CD8-positive, alpha-beta memory T cell (primary cell): ENCODE measurements at regions not wholly inside any gene's neighbourhood (a gene's known extent, or its start where the extent isn't known, plus 50 kb on each side); places are given as distances from the start of the nearest gene placed in this dataset.
"Not testable (repeated sequence)": the region's sequence is repeated elsewhere in the genome, so short reads cannot be mapped to it uniquely, and the experiment has no call there.

Experiments
- CTCF ChIA-PET: fragments of 350-600 bp; sonication (Branson Sonifier 250); formaldehyde crosslinking; loops from one replicate; lab custom pipeline; 2021; ENCODE audit warnings: antibody characterized with exemption; lab: Charles Lee
- POLR2A ChIA-PET: fragments of 350-600 bp; sonication (Branson Sonifier 250); formaldehyde crosslinking; loops from one replicate; lab custom pipeline; 2021; ENCODE audit warnings: antibody characterized with exemption; lab: Charles Lee
- DNase-seq, 5 donors: peaks; one replicate each; pipeline versions ENCODE4 v3.0.0 to v3.0.0-alpha.2; 2020 to 2022; ENCODE audit warnings: mixed read lengths in 1 of 5
- H3K27ac ChIP-seq: one replicate; pipeline ENCODE4 v1.7.0; 2013; ENCODE audit warnings: low read depth, mild to moderate bottlenecking, low read length, moderate library complexity
- H3K27me3 ChIP-seq: 2 replicates; pipeline ENCODE4 v1.7.0; 2013; ENCODE audit warnings: low read length, mild to moderate bottlenecking; ENCODE audit not compliant: insufficient read depth, poor library complexity, severe bottlenecking
- H3K36me3 ChIP-seq: 2 replicates; pipeline ENCODE4 v1.7.0; 2013; ENCODE audit warnings: mild to moderate bottlenecking, low read length, moderate library complexity; ENCODE audit not compliant: insufficient read depth
- H3K4me1 ChIP-seq: 2 replicates; pipeline ENCODE4 v1.7.0; 2013; ENCODE audit warnings: mild to moderate bottlenecking, low read length, moderate library complexity; ENCODE audit not compliant: insufficient read depth
- H3K4me3 ChIP-seq: 2 replicates; pipeline ENCODE4 v1.7.0; 2013; ENCODE audit warnings: mild to moderate bottlenecking, low read length
- H3K9me3 ChIP-seq: 2 replicates; pipeline ENCODE4 v1.7.0; 2013; ENCODE audit warnings: mild to moderate bottlenecking, low read length
- H3K27ac Mint-ChIP-seq, 8 donors: one replicate each; pipeline ENCODE4 v1.8.0; 2020 to 2021; ENCODE audit warnings: mixed read lengths in 8 of 8, mild to moderate bottlenecking in 6 of 8, inconsistent platforms in 3 of 8, moderate library complexity in 3 of 8
- H3K27me3 Mint-ChIP-seq, 2 donors: one replicate each; pipeline ENCODE4 v1.8.0; 2020 to 2021; ENCODE audit warnings: mixed read lengths in 2 of 2, mild to moderate bottlenecking in 1 of 2, moderate library complexity in 1 of 2
- H3K36me3 Mint-ChIP-seq, 3 donors: one replicate each; pipeline ENCODE4 v1.8.0; 2020 to 2021; ENCODE audit warnings: mixed read lengths in 3 of 3, inconsistent platforms in 1 of 3, mild to moderate bottlenecking in 1 of 3
- H3K4me1 Mint-ChIP-seq, 3 donors: one replicate each; pipeline ENCODE4 v1.8.0; 2020 to 2021; ENCODE audit warnings: mixed read lengths in 3 of 3, inconsistent platforms in 1 of 3, mild to moderate bottlenecking in 1 of 3
- H3K4me3 Mint-ChIP-seq, 7 donors: one replicate each; pipeline ENCODE4 v1.8.0; 2020 to 2021; ENCODE audit warnings: mixed read lengths in 7 of 7, mild to moderate bottlenecking in 6 of 7, moderate library complexity in 4 of 7, inconsistent platforms in 2 of 7
- H3K9me3 Mint-ChIP-seq, 5 donors: one replicate each; pipeline ENCODE4 v1.8.0; 2020 to 2022; ENCODE audit warnings: mixed read lengths in 5 of 5, mild to moderate bottlenecking in 3 of 5, moderate library complexity in 2 of 5, inconsistent platforms in 1 of 5

DNA sequence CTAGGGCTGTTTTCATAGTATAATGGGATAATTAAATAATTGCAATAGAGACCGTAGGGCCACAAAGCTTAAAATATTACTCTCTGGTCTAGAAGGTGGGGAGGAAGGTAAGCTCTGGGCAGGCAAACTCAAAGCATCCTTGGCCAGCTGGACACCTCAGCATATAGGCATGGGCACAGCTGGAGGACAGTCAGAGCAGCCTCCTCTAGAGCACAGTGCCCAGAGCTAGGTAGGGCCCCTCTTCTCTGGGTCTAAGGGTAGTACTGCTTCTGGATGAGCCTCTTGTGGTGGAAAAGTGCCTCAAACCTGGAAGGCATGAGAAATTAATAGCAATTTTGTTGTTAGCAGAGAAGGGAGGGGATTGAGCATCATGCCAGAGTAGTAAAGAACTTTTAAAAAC, 116.9 kb upstream of the FOXN2 start:
- Mint-ChIP-seq H3K36me3 (no peaks in the 10 kb centered on the region), H3K27ac (no peak overlapping the region), H3K4me1 (no peaks in the 10 kb centered on the region), H3K27me3 (peaks cover 0 to 2% of the 10 kb centered on the region in 2 donors), H3K4me3 (no peak overlapping the region), H3K9me3 (no peaks in the 10 kb centered on the region)
- CTCF ChIA-PET, result no interaction called here
- Histone ChIP-seq H3K27me3 (no peaks in the 10 kb centered on the region), H3K4me1 (no peaks in the 10 kb centered on the region), H3K27ac (no peak overlapping the region), H3K9me3 (no peaks in the 10 kb centered on the region), H3K36me3 (no peaks in the 10 kb centered on the region), H3K4me3 (no peak overlapping the region)
- POLR2A ChIA-PET, result no interaction called here
- DNase-seq, result no peak

DNA sequence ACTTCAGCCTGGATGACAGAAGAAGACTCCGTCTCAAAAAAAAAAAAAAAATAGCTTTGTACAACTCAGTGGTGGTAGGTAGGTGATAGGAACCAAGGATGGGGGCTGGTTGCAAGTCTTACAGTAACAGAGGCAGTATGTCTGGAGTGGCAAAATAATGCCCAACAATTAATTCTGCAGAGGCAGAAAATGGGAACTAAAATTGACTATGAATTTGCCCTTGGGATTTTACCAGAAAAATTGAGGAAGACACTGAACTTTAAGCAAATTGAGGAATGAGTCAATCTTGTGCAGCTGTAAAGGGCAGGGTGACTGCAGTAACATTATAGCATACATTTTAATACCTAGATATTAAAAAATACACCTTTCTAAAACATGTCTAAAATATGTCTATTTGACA, 116.1 kb upstream of the FOXN2 start:
- POLR2A ChIA-PET, result no interaction called here

DNA sequence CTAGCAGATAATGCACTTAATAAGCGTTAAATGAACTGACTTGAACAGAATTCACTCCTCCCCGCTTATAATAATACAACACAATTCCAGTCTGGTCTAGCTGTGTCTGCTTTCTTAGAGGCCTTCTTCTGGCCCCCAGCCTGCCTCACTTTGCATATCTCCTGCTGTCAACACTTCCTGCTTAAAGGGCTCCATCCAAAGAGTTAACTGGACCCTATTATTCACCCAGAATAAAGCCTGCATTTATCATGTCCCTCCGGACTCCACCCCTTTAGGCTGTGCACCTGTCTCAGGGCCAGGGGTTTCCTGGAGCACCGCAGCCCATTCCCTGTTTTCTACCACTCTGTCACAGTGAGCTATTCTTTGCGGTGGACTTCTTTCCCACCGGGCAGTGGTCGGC, 115.4 kb upstream of the FOXN2 start:
- Histone ChIP-seq H3K27ac (no peak overlapping the region), H3K36me3 (no peaks in the 10 kb centered on the region), H3K27me3 (no peaks in the 10 kb centered on the region), H3K4me3 (no peak overlapping the region), H3K9me3 (no peaks in the 10 kb centered on the region), H3K4me1 (no peaks in the 10 kb centered on the region)
- Mint-ChIP-seq H3K36me3 (no peaks in the 10 kb centered on the region), H3K9me3 (no peaks in the 10 kb centered on the region), H3K27ac (no peak overlapping the region), H3K4me3 (no peak overlapping the region), H3K4me1 (no peaks in the 10 kb centered on the region), H3K27me3 (peaks cover 0 to 2% of the 10 kb centered on the region in 2 donors)
- CTCF ChIA-PET, result no interaction called here
- POLR2A ChIA-PET, result no interaction called here
- no peak for DNase-seq

More for the DNA sequence above, 116.1 kb upstream of the FOXN2 start:
- Mint-ChIP-seq H3K27me3 (peaks cover 0 to 2% of the 10 kb centered on the region in 2 donors), H3K4me1 (no peaks in the 10 kb centered on the region), H3K27ac (no peak overlapping the region), H3K9me3 (no peaks in the 10 kb centered on the region), H3K4me3 (no peak overlapping the region), H3K36me3 (no peaks in the 10 kb centered on the region)
- Histone ChIP-seq H3K27me3 (no peaks in the 10 kb centered on the region), H3K27ac (no peak overlapping the region), H3K9me3 (no peaks in the 10 kb centered on the region), H3K4me1 (no peaks in the 10 kb centered on the region), H3K4me3 (no peak overlapping the region), H3K36me3 (no peaks in the 10 kb centered on the region)
- CTCF ChIA-PET, result no interaction called here
- DNase-seq, result no peak

DNA sequence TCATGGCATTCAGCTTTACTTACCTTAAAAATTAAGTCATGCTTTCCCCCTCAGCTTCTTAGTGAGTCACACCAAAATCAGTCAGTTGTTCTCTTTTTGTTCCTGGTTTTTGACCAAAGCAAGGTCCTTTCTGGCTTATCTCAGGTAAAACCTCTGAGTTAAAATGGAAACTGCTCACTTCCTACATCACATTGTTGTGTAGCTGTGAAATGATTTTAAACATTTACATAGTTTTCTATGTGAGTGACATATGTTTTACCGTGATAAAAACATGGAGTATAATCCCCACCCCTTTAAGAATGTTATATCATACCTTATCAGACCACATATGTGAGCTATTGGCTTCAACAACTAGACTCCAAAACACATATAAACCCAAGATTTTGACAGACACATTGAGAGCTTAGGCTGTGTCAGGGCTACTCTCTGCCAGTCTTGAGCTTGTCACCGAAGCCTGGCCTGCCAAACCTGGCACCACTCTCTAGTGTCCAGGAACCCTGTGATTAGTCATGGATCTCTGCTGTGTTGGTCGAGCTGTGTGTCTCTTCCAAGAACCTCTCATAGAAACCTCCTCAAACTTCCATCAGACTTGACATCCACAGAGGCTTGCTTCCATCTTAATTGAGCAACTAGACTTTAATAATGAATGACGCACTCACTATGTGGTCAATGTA, 113.7 kb upstream of the FOXN2 start:
- Mint-ChIP-seq H3K4me3 (no peak overlapping the region), H3K4me1 (no peaks in the 10 kb centered on the region), H3K27me3 (peaks cover 0 to 3% of the 10 kb centered on the region in 2 donors), H3K27ac (no peak overlapping the region), H3K36me3 (no peaks in the 10 kb centered on the region), H3K9me3 (no peaks in the 10 kb centered on the region)
- no peaks in the 10 kb centered on the region for H3K4me1 ChIP-seq
- no peaks in the 10 kb centered on the region for H3K36me3 ChIP-seq
- H3K4me3 ChIP-seq, result no peak overlapping the region
- CTCF ChIA-PET, result interaction anchor here (1.2 kb wide), 1 partner anchor 94 kb away, joined by 4 read pairs; no protein-coding TSS in a partner anchor
- H3K9me3 ChIP-seq, result no peaks in the 10 kb centered on the region
- no peaks in the 10 kb centered on the region for H3K27me3 ChIP-seq
- POLR2A ChIA-PET, result no interaction called here
- no peak for DNase-seq
- H3K27ac ChIP-seq, result no peak overlapping the region

DNA sequence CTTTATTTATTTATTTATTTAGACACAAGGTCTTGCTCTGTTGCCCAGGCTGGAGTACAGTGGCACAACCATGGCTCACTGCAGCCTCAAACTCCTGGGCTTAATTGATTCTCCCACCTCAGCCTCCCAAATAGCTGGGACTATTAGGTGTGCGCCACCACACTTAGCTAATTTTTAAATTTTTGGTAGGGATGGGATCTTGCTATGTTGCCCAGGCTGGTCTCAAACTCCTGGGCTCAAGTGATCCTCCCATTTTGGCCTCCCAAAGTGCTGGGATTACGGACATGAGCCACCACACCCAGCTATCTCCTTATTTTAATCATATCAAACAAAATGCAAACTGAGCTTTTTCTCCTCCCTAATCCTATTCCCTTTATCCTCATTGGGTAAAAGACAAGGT, 113.0 kb upstream of the FOXN2 start:
- H3K27me3 ChIP-seq, H3K4me1 Mint-ChIP-seq, H3K9me3 ChIP-seq, H3K27ac Mint-ChIP-seq, H3K36me3 ChIP-seq, POLR2A ChIA-PET, H3K27me3 Mint-ChIP-seq, DNase-seq, H3K36me3 Mint-ChIP-seq, H3K9me3 Mint-ChIP-seq, H3K27ac ChIP-seq, H3K4me1 ChIP-seq, H3K4me3 ChIP-seq: not testable (repeated sequence)
- H3K4me3 Mint-ChIP-seq, result peak overlapping the region in 1 of 7 donors; percentile 25
- CTCF ChIA-PET, result interaction anchor here (1.2 kb wide), 1 partner anchor 94 kb away, joined by 4 read pairs; no protein-coding TSS in a partner anchor

DNA sequence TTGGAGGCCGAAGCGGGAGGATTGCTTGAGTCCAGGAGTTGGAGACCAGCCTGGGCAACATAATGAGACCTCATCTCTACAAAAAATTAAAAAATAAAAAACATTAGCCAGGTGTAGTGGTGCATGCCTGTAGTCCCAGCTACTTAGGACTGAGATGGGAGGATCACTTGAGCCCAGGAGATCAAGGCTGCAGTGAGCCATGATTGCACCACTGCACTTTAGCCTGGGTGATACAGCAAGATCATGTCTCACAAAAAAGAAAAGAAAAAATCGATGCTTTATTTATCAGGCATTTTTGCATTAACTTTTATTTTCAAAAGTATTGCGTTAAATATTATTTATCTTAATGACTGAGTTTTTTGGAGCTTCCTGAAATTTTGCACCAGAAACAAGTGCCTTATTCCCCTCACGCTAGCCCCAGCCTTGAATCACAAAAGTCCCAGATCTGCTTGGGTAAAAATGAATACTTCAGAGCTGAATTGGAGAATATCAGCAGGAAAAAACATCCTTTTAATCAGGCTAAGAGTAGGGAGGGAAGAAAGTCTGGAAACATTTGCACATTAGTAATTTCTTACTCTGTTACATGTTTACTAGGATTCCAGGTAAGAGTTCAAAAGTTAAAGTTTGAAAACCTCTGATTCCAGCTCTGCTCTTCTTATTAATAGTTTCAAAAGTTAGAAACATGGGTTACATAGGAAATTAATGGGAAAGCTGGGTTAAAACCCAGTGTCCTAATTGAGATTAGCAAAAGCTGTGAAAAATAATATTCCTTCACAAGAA, 111.4 kb upstream of the FOXN2 start:
- Histone ChIP-seq H3K9me3 (no peaks in the 10 kb centered on the region), H3K4me3 (no peak overlapping the region), H3K36me3 (no peaks in the 10 kb centered on the region), H3K27me3 (no peaks in the 10 kb centered on the region), H3K27ac (no peak overlapping the region), H3K4me1 (no peaks in the 10 kb centered on the region)
- no peaks in the 10 kb centered on the region for H3K4me1 Mint-ChIP-seq
- H3K27ac Mint-ChIP-seq, result no peak overlapping the region
- CTCF ChIA-PET, result interaction anchor here (0.7 kb wide), 1 partner anchor 70 kb away, joined by 3 read pairs; no protein-coding TSS in a partner anchor
- POLR2A ChIA-PET, result no interaction called here
- H3K27me3 Mint-ChIP-seq, result peaks cover 0 to 3% of the 10 kb centered on the region in 2 donors
- H3K36me3 Mint-ChIP-seq, result peaks cover 0 to 2% (median 0%) of the 10 kb centered on the region in 3 donors
- DNase-seq, result no peak
- no peaks in the 10 kb centered on the region for H3K9me3 Mint-ChIP-seq
- H3K4me3 Mint-ChIP-seq, result no peak overlapping the region

DNA sequence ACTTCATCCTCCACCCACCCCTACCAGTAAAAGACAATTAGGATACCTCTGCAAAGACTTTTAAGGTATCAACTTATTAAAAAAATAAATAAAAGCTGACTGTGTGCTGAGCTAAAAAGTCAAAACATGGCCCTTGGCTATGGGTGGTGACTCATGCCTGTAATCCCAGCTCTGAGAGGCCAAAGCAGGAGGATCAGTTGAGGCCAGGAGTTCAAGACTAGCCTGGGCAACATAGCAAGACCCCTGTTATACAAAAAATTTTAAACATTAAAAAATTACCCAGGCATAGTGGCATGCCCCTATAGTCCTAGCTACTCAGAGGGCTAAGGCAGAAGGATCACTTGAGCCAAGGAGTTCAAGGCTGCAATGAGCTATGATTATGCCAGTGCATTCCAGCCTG, 110.8 kb upstream of the FOXN2 start:
- H3K4me3 ChIP-seq, result no peak overlapping the region
- no peaks in the 10 kb centered on the region for H3K27me3 ChIP-seq
- Mint-ChIP-seq H3K4me1 (no peaks in the 10 kb centered on the region), H3K36me3 (peaks cover 0 to 2% (median 0%) of the 10 kb centered on the region in 3 donors), H3K27me3 (peaks cover 0 to 1% of the 10 kb centered on the region in 2 donors), H3K4me3 (no peak overlapping the region), H3K27ac (peak overlapping the region in 1 of 8 donors; percentile 10), H3K9me3 (no peaks in the 10 kb centered on the region)
- no peak for DNase-seq
- ChIA-PET CTCF (interaction anchor here (0.7 kb wide), 1 partner anchor 70 kb away, joined by 3 read pairs; no protein-coding TSS in a partner anchor), POLR2A (no interaction called here)
- no peaks in the 10 kb centered on the region for H3K4me1 ChIP-seq
- no peaks in the 10 kb centered on the region for H3K9me3 ChIP-seq
- H3K36me3 ChIP-seq, result no peaks in the 10 kb centered on the region
- no peak overlapping the region for H3K27ac ChIP-seq

DNA sequence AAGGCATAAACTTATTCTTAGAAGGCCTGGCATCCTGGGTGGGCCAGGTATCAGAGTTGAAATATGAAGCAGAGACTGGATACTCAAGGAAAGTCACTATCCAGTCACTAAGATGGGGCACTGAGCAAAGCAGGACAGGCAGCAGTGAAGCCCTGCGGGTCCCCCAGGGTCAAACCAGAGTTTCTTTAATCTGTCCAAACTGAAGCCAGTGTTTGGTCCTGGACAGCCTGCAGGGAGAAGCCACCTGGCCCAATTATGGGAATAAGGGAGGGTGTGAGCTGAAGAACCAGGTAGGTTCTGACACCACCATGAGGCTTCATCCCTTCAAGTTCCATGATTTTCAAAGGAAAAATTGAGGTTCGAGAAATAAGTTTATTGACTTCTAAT, 109.7 kb upstream of the FOXN2 start:
- Mint-ChIP-seq H3K27me3 (peaks cover 0 to 1% of the 10 kb centered on the region in 2 donors), H3K27ac (no peak overlapping the region), H3K36me3 (peaks cover 0 to 2% (median 0%) of the 10 kb centered on the region in 3 donors), H3K4me1 (no peaks in the 10 kb centered on the region), H3K4me3 (no peak overlapping the region), H3K9me3 (no peaks in the 10 kb centered on the region)
- CTCF ChIA-PET, result no interaction called here
- Histone ChIP-seq H3K27ac (no peak overlapping the region), H3K27me3 (no peaks in the 10 kb centered on the region), H3K4me1 (no peaks in the 10 kb centered on the region), H3K36me3 (no peaks in the 10 kb centered on the region), H3K9me3 (no peaks in the 10 kb centered on the region), H3K4me3 (no peak overlapping the region)
- no peak for DNase-seq
- POLR2A ChIA-PET, result no interaction called here
